OCI-LY3 (cell line): ENCODE measurements at regions not wholly inside any gene's neighbourhood (a gene's known extent, or its start where the extent isn't known, plus 50 kb on each side); places are given as distances from the start of the nearest gene placed in this dataset.
"Not testable (repeated sequence)": the region's sequence is repeated elsewhere in the genome, so short reads cannot be mapped to it uniquely, and the experiment has no call there.

Experiments
- H2AFZ ChIP-seq: fragments of 200-600, 300-600 bp; shearing (Covaris generic); 2 replicates; pipeline ENCODE4 v1.6.0; 2014; ENCODE audit warnings: antibody characterized with exemption, low read depth, low read length
- H3K27ac ChIP-seq: fragments of 200-600, 300-600 bp; sonication (generic); 2 replicates; pipeline ENCODE4 v1.5.1; 2014; ENCODE audit warnings: mild to moderate bottlenecking, low read length, moderate library complexity, mixed read lengths
- H3K27me3 ChIP-seq: fragments of 200-600, 300-600 bp; sonication (generic); 2 replicates; pipeline ENCODE4 v1.6.1; 2014; ENCODE audit warnings: low read depth, low read length, mixed read lengths
- H3K36me3 ChIP-seq: fragments of 200-600, 300-600 bp; sonication (generic); replicated peaks from 2 replicates; pipeline ENCODE3; 2014; ENCODE audit warnings: low read depth, low read length, mixed read lengths
- H3K4me1 ChIP-seq: fragments of 300-600, 200-600 bp; sonication (generic); 2 replicates; pipeline ENCODE4 v1.6.1; 2014; ENCODE audit warnings: low read length, mixed read lengths
- H3K4me2 ChIP-seq: fragments of 200-600, 300-600 bp; sonication (generic); 2 replicates; pipeline ENCODE4 v1.6.1; 2014; ENCODE audit warnings: low read length, mixed read lengths
- H3K4me3 ChIP-seq: fragments of 300-600, 200-600 bp; sonication (generic); 2 replicates; pipeline ENCODE4 v1.5.1; 2014; ENCODE audit warnings: antibody characterized with exemption, mild to moderate bottlenecking, low read length, moderate library complexity
- H3K79me2 ChIP-seq: fragments of 300-600, 200-600 bp; shearing (Covaris generic); 2 replicates; pipeline ENCODE4 v1.6.1; 2014; ENCODE audit warnings: mild to moderate bottlenecking, low read length, mixed read lengths
- H3K9ac ChIP-seq: fragments of 300-600, 200-600 bp; shearing (Covaris generic); 2 replicates; pipeline ENCODE4 v1.6.0; 2014; ENCODE audit warnings: mild to moderate bottlenecking, low read length, moderate library complexity
- H3K9me3 ChIP-seq: fragments of 200-600, 300-600 bp; shearing (Covaris generic); 2 replicates; pipeline ENCODE4 v1.6.1; 2014; ENCODE audit warnings: low read length, mixed read lengths; ENCODE audit not compliant: insufficient read depth
- H4K20me1 ChIP-seq: fragments of 200-600, 300-600 bp; sonication (generic); 2 replicates; pipeline ENCODE4 v1.6.1; 2016; ENCODE audit warnings: low read length, mixed read lengths; ENCODE audit not compliant: insufficient read depth
- CTCF ChIP-seq: fragments of 200-600, 300-600 bp; sonication (generic); IDR thresholded peaks from 2 replicates; pipeline ENCODE4 v1.5.1; 2014; ENCODE audit warnings: antibody characterized with exemption, low read length, low read depth
- EZH2phosphoT487 ChIP-seq: fragments of 200-600 bp; shearing (Covaris generic); IDR thresholded peaks from 2 replicates; pipeline ENCODE4 v1.6.1; 2018; ENCODE audit warnings: antibody characterized with exemption, mixed run types, low read depth

DNA sequence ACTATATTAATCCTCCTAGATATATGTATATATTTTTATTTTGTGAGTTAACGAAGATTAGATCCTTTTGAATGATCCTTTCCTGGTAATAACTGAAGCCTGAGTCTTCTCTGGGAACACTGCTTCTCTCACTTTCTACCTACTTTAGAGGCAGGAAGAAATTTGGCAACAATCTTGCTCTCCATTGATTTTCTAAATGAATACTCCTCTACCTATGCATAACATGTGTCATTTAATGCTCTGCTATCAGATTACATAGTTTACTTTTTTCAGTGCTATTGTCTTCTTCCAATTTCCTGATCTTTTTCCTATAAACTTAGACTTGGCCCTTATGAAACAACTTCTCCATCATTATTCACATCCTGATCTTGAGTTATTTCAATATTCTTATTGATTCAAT, 60.4 kb upstream of the PDHA2 start:
- no peak for TF ChIP-seq CTCF
- TF ChIP-seq EZH2phosphoT487 = no peak
- Histone ChIP-seq H3K4me3 (no peak overlapping the region), H4K20me1 (no peaks in the 10 kb centered on the region), H3K4me2 (no peak overlapping the region), H3K27ac (no peak overlapping the region), H2AFZ (no peak overlapping the region), H3K9me3 (no peaks in the 10 kb centered on the region), H3K27me3 (no peaks in the 10 kb centered on the region), H3K9ac (no peak overlapping the region), H3K36me3 (no peaks in the 10 kb centered on the region), H3K79me2 (no peaks in the 10 kb centered on the region), H3K4me1 (no peaks in the 10 kb centered on the region)

- no peak overlapping the region for H3K27ac ChIP-seq
- H3K4me2 ChIP-seq = no peak overlapping the region
These were observed 61.2 kb upstream of the PDHA2 start for GRCh38 chr4:95778666-95779065.

GRCh38 chr4:95770605-95771004, 69.3 kb upstream of the PDHA2 start:
- not testable (repeated sequence) for H3K4me2 ChIP-seq, H4K20me1 ChIP-seq, H3K27ac ChIP-seq, H3K4me3 ChIP-seq, H3K9ac ChIP-seq, H3K36me3 ChIP-seq, H3K4me1 ChIP-seq, H2AFZ ChIP-seq, H3K79me2 ChIP-seq, H3K9me3 ChIP-seq, H3K27me3 ChIP-seq

More at GRCh38 chr4:95778666-95779065, 61.2 kb upstream of the PDHA2 start:
- TF ChIP-seq CTCF (no peak), EZH2phosphoT487 (no peak)
- H3K4me3 ChIP-seq = no peak overlapping the region
- H4K20me1 ChIP-seq = no peaks in the 10 kb centered on the region
- H3K9me3 ChIP-seq = no peaks in the 10 kb centered on the region
- no peaks in the 10 kb centered on the region for H3K27me3 ChIP-seq
- no peaks in the 10 kb centered on the region for H3K36me3 ChIP-seq
- H3K4me1 ChIP-seq = no peaks in the 10 kb centered on the region
- H3K9ac ChIP-seq = no peak overlapping the region
- no peaks in the 10 kb centered on the region for H3K79me2 ChIP-seq
- no peak overlapping the region for H2AFZ ChIP-seq

GRCh38 chr4:95764961-95765360, 74.9 kb upstream of the PDHA2 start:
- H3K27me3 ChIP-seq = no peaks in the 10 kb centered on the region
- no peak overlapping the region for H3K27ac ChIP-seq
- TF ChIP-seq EZH2phosphoT487 = no peak
- no peak for TF ChIP-seq CTCF
- H3K9ac ChIP-seq = no peak overlapping the region
- no peaks in the 10 kb centered on the region for H3K79me2 ChIP-seq
- no peaks in the 10 kb centered on the region for H3K9me3 ChIP-seq
- no peak overlapping the region for H3K4me3 ChIP-seq
- no peaks in the 10 kb centered on the region for H3K36me3 ChIP-seq
- no peak overlapping the region for H2AFZ ChIP-seq
- H4K20me1 ChIP-seq = no peaks in the 10 kb centered on the region
- H3K4me1 ChIP-seq = no peaks in the 10 kb centered on the region
- no peak overlapping the region for H3K4me2 ChIP-seq

DNA sequence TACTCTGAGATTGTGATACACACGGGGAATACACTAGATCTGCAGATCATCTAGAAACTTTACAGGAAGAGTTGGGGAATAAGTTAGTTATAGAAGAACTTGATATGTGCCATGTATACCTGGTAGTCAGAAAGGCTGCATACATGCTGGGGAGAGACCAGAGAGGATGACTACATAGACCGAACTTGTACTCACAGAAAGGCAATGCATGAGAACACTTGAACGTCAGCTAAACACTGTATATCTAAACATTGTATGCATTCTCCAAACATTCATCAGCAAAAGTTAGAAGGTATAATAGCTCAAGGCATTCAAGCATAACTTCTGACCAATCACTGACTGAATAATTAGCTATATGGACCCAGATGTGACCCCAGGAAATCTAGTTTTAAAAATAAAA, 78.0 kb upstream of the PDHA2 start:
- Histone ChIP-seq H3K9ac (no peak overlapping the region), H3K9me3 (no peaks in the 10 kb centered on the region), H3K27ac (no peak overlapping the region), H3K36me3 (no peaks in the 10 kb centered on the region), H2AFZ (no peak overlapping the region), H3K27me3 (no peaks in the 10 kb centered on the region), H3K79me2 (no peaks in the 10 kb centered on the region), H3K4me1 (no peaks in the 10 kb centered on the region), H4K20me1 (no peaks in the 10 kb centered on the region), H3K4me2 (no peak overlapping the region), H3K4me3 (no peak overlapping the region)
- TF ChIP-seq EZH2phosphoT487 (no peak), CTCF (no peak)
